NCI-H748 treated with DMSO at 0.1 percent for 48 hours (cell line): ENCODE measurements at regions not wholly inside any gene's neighbourhood (a gene's known extent, or its start where the extent isn't known, plus 50 kb on each side); places are given as distances from the start of the nearest gene placed in this dataset.
A peak's percentile ranks its signal among the peaks of the same experiment; 100 is the strongest.
"Not testable (repeated sequence)": the region's sequence is repeated elsewhere in the genome, so short reads cannot be mapped to it uniquely, and the experiment has no call there.

Source experiments
- DNase-seq: peaks from one replicate; lab custom pipeline; 2025; lab: John Stamatoyannopoulos, UW

DNA sequence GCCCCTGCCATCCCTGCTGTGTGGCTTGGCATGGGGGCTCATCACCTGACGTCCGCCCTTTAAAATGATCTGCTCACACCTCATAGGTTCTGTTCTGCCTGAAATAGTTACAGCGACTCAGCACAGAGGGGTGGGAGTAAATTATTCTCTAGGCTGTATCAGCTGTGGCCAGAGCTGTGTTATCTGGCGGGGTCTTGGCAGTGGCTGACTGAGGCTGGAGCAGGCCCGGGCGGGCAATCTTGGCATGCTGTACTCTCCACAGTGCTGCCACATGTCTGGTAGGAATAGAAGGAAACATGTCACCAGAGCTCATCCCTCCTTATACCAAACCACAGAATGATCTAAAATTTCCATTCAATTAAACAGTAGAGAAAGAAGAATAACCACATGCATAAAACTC, 499.9 kb upstream of the LMCD1 start:
- no peak for DNase-seq

DNA sequence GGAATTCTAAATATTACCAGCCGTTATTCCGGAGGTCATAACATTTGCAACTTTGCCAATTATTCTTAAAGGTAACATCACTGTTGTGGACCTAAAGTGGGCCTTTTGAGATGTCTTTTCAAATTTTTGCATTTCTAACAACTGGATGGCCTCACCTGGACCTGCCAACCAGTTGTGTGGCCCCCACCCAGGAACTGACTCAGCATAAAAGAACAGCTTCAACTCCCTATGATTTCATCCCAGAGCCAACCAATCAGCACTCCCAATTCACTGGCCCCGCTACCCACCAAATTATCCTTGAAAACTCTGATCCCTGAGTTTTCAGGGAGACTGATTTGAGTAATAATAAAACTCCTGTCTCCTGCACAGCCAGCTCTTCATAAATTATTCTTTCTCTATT, 489.7 kb upstream of the LMCD1 start:
- DNase-seq: no peak

DNA sequence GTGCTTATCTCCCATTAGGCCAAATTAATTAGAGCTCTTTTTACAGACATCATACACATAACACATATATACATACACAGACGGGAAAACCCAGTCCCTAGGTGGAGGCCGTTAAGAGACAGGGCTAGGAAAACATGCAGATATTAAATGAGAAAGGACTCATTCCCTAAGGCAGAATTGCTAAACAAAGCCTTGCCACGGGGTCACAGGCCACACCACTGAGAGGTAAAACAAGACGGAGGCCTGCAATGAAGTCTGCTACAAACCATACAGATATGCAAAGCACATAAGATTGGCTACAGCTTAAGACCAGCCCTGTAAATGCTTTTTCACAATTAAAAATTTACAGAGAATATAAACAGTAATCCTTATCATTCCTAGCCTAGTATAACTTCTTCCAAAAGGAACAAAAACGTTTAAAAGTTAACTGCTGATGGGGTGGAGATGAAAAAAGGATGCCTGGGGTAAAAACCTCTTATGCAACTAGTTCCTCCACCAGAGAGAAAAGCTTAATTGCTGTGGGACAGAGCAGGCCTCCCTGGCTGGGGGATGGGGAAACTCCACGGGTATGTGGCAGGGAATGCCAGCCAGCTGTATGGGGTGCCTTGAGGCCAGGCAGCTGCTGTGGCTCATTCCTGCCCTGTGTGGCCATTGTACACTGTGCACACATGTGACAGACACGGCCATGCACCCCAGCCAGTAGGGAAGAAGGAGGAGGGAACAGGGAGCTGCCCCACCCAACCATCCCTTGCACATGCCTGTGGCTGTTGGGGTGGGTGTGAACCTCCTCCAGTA, 481.4 kb upstream of the LMCD1 start:
- no peak for DNase-seq

DNA sequence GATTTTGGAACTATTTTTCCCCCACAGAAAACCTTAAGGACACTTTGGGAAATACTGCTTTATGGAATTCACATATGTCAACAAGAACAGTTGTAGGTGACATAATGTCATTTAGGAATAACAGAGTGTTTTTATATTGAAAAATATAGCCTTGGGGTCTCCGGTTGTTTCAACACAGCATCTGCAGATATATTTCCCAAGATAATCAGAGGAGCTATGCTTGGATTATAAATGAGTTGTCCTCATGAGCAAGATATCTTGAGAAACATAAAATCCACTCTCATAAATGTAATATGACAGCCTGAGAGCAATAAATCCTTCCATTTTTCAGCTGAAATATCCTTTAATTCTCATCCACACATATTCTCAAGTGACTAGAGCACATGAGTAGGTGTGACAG, 473.7 kb upstream of the LMCD1 start:
- no peak for DNase-seq

DNA sequence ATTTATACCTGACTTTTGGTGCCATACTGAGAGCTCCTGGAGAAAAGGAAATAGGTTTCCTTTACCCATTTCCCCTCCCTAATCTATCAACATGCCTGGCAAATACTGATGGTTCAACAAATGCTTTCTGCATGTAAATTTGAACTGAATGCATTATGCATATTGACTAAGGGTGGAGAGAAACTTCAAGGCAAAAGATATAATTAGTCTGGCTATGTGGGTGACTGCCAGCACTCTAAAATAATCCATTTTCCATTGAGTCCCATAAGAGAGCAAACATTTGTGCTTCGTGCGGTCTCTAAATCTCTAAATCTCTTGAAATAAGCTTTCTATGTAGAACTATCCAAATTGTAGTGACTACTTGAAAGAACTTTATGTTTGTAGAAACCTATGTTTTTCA, 451.3 kb upstream of the LMCD1 start:
- DNase-seq: no peak

DNA sequence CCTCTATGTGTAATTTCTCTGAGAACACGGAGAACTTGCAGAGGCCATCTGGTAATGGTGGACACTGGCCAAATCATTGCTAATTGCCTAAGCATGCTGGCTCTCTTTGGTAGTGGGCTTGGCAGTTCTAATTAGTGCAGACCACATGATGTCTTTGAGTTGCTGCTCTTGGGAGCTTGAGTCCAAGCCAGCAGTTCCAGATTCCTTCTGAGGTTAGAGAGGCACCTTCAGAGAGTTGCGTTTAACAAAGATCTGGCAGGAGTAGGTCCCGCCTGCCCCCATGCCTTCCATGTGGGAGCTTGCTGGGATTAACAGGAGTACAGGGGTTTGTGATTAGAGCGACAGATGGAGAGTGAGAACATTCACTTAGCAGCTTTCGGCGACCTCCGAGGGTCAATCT, 449.0 kb upstream of the LMCD1 start:
- no peak for DNase-seq

DNA sequence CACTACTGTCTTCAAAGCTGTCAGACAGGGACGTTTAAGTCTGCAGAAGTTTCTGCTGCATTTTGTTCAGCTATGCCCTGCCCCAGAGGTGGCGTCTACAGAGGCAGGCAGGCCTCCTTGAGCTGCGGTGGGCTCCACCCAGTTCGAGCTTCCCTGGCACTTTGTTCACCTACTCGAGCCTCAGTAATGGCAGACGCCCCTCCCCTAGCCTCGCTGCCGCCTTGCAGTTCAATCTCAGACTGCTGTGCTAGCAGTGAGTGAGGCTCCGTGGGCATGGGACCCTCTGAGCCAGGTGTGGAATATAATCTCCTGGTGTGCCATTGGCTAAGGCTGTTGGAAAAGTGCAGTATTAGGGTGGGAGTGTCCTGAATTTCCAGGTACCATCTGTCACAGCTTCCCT, 433.5 kb upstream of the LMCD1 start:
- not testable (repeated sequence) for DNase-seq

DNA sequence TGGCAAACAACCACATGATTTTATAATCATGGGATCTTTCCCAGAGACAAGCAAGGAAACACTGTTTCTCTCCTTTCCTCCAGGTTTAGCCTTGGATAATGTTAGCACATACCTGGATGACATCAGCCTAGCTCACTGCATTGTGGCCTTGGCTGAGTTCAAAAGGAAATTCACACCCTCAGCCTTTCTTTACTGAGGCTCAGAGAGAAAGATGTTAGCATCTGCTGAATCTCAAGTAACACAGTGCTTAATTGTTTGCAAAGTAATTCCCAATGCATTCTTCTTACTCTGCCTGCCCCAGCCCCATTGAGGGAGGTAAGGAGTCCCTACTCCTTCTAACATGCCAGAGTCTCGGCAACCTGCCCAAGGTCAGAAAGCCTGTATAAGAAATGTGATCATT, 432.2 kb upstream of the LMCD1 start:
- no peak for DNase-seq

DNA sequence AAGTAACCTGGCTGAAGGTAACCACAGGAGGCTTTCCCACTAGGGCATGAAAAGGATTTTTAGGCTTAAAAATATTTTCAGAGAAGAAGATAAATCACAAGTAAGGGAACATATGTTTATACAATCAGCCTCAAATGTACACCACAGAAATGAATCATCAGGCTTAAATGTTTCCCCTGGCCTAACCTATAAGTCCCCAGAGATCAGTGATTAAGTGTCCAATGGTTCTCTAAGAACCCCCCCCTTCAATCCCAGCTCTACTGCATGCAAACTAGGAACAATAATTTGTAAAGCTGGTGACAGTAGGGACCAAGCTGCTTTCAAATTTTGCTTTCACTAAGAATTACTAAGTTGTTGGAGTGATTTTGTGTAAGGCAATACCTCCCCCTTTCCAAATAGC, 431.6 kb upstream of the LMCD1 start:
- DNase-seq: no peak

DNA sequence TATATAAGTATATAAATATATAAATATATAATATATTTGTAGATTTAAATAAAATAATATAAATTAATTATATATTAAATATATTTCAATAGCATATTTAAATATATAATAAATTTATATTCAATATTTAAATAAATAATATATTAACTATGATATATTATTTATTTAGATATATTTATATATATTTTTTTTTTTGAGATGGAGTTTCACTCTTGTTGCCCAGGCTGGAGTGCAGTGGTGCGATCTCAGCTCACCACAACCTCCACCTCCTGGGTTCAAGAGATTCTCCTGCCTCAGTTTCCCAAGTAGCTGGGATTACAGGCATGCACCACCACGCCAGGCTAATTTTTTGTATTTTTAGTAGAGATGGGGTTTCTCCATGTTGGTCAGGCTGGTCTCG, 426.9 kb upstream of the LMCD1 start:
- not testable (repeated sequence) for DNase-seq

DNA sequence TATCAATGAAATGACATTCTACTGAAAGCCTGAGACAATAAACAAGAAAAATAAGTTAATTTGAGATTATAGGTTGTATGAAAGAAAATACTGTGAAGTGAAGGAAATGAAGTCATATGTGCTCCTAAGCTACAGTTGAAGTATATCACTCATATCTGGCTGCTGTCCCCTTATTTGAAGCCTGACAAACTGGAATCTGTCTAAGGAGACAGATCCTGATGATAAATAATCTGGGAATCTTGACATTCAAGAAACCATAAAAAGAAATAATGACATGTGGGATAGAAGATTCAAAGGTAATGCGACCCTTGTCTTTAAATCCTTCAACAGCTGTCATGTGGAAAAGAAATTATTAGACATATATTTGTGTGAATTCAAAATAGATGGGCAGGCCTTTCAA, 424.5 kb upstream of the LMCD1 start:
- DNase-seq: no peak

DNA sequence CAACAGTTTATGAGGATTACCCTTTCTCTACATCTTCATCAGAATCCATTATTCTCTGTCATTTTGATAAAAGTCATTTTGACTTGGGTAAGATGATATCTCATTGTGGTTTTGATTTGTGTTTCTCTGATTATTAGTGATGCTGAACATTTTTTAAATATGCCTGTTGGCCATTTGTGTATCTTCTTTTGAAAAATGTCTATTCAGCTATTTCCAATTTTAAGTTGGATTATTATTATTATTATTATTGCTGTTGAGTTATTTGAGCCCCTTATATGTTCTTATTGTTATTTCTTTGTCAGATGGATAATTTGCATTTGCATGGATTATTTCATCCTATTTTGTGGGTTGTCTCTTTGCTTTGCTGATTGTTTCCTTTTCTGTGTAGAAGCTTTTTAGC, 421.2 kb upstream of the LMCD1 start:
- DNase-seq: no peak

DNA sequence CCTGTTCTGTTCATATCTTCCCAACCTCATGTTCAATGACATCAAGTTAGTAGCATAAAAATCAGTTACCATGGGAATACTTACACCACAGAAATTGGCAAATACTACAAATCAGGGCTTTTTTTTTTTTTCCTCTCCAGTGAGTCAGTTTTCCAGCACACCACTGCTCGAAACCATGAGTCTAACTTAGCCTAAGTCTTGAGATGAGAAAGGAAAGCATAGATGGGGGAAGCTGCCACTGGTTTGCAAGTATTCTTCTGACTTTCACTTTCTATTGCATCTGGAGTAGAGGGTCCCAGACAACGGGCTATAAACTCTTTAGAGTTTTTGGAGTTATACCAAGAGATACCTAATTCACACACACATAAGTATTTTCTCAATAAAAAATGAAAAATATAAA, 416.1 kb upstream of the LMCD1 start:
- DNase-seq: no peak

DNA sequence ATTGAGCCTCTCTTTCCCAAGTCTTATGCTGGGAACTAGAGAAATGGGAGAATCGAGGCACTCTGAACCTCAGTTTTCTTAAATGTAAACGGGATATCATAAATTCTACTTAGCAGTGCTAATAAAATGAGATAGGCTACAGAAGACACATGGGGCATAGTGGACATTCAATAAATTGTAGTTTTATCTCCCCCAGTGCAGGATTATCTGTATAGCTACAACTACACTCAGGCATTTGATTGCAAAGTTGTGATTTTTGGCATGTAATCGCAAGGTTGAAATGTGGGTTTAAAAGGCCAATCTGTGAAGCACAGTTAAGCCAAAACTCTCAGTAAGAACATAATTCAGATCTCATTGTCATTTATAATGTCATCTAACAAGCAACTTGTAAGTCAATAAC, 413.7 kb upstream of the LMCD1 start:
- DNase-seq: no peak

DNA sequence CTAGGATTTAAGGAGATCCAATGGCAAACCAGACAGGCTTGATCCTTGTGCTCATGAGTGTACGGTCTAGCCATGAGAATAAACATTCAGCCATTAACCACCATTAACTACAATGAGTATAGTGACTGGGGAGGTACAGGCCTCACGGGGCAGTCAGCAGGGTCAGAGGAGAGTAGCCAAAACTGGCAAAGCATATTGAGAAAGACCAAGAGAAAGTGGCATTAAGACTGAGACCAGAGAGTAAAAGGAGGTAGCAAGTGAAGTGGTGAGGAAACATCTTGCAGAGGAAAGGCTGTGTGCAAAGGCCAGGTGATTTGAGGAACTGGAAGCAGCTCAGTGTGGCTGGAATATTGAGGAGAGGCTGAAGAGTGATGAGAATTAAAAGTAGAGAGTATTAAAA, 407.2 kb upstream of the LMCD1 start:
- DNase-seq: no peak

DNA sequence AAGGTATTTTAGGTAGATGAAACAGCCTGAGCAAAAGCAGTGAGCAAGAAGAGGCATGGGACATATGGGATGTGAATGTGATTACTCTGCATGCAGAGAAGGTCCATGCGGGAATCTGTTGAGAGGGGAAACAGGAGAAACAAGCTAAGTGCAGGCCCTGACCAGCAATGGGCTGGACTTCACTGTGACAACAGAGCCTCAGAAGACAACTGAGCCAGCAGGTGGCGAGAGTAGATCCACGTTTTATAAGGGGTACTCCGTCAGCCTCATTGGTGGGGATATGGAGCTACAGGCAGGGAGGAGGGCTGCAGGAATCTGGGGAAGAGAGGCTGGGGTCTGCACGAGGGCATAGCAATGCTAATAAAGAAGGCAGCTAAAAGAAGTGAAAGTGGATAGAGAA, 405.9 kb upstream of the LMCD1 start:
- DNase-seq: no peak

DNA sequence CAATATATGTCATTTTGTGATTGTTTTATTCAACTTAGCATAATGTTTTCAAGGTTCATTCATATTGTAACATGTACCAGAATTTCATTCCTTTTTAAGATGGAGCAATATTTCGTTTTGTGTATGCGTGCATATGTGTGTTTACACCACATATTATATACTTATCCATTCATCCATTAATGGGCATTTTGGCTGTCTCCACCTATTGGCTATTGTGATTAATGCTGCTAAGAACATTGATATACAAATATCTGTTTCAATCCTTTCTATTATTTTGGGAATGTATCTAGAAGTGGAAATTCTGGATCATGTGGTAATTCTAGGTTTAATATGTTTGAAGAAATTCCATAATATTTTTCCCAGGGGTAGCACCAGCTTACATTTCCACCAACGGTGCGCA, 403.9 kb upstream of the LMCD1 start:
- DNase-seq: no peak

DNA sequence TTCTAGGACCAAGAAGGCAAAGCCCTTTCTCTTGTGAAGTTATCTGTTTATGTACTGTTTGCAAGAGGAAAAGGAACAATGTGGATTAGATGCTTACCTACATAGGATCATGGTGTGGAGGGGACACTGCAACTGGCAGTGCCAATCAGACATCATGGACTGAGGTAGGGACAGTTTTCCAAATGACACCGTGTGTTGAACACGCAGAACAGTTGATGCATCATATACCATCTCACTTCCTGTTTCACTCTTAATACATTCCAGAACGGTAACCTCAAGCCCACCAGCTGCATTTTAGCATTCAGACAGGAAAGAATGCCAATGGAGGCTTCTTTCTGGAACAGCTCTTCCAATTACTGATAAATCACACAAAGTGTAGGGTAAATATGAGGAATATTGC, 397.7 kb upstream of the LMCD1 start:
- no peak for DNase-seq

DNA sequence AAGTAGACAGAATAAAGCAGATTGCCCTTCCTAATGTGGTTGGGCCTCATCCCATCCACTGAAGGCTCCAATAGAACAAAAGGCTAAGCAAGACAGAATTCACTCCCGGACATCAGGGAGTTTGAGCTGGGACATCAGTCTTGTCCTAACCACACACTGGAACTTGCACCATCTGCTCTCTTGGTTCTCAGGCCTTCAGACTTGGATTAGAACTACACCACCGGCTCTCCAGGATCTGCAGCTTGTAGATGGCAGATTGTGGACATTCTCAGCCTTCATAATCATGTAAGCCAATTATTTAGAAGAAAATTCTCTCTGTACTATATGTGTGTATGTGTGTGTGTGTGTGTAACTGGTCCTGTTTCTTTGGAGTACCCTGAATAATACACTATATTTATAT, 394.7 kb upstream of the LMCD1 start:
- no peak for DNase-seq

DNA sequence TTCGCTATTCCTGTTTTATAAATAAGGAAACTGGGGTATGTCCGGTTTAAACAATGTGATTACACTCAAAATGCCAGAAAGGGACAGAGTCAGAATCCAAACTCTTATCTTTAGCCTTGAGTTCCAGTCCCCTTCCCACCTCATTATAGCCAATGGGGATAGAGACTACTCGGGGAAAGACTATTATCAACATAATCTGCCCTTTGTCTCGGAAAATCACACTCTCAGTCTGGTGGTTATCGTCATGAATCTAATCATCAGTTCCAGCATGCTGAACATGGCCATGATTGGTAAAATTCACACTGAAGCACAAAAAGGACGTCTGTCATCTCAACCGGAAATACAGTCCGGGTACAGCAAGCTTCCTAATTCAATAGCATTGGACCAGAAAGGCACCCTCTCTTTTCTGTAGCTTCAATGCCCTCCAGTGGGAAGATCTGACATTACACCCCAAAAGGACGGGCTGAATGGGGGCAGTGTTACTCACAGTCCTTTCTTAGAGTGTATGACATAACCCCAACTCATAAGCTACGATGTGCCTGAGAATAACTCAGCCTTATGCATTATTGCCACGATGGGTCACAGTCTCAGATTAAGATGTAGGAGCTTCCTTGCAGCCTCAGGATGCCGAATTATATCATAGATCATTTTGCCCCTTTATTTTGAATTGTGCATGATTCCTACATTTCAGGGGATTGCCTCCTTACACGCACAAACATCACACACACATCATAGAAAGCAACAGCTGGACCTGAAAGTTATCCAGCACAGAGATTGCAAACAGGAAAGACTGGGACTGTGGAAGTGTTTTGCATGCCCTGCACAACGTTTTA, 390.4 kb upstream of the LMCD1 start:
- DNase-seq: peak; percentile 29

DNA sequence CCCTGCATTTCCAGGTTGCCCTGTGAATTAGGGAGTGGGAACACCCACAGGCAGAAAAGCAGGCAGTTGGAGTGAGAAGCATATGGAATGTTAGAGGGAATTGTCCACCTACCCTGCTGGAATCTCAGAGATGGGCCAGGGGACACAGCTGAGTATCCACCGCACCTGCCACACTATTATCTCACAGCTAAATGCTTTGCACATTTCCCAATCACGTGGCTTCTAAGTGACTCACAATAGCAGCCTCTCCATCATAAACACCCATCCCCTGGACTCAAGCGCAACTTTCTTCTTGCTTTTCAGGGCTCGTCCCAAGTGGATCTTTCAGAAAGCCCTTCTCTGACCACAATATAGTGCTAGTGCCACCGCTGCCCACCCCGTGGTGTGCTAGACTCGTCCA, 389.0 kb upstream of the LMCD1 start:
- no peak for DNase-seq

DNA sequence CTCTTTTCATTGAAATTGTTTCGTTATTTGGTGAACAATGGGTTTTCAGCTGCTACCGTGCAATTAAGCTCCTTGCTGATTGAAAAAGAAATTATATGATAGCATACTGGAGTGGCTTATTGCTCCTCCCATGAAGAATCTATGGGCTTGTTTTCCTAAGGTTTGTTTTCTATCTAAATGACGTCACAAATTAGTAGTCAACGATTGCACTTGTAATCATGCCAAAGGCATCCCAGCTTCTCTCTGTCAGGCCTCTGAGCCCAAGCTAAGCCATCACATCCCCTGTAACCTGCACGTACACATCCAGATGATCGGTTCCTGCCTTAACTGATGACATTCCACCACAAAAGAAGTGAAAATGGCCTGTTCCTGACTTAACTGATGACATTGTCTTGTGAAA, 388.0 kb upstream of the LMCD1 start:
- no peak for DNase-seq

DNA sequence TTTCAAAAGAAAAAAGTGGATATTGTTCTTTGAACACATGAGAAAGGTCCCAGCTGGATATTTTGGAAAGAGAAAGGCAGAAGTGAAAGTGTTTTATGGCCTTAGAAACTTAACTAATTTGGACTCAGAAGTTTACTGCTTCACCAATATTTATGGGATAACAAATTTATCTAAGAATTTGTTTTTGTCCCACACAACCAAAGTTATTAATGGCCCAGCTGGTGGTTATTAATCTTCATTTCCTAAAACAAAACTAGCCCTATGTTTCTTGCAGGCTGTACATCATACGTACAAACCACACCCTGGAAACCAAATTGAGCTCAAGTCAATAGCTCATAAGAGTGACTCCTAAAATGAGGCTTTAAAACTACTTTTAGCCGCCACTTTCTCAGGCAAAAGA, 372.9 kb upstream of the LMCD1 start:
- no peak for DNase-seq

DNA sequence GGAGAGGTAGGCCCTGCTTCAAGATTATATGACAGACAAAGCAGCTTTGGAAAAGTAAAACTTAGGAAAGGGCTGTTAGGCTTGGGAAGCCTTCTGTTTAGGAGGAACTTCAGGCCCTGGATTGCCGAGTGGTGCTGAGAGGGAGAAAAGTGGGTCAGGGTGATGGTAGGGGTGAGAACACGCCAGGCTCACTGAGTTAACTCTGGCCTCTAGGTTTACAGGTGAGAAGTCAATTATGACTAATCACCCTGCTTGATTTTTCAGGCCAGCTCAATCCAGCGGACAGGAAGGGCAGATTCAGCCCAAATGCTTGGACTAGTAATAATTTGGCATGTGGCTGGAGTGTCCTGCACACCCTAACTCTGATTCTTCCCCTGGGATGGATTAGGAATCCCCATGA, 365.1 kb upstream of the LMCD1 start:
- no peak for DNase-seq
